GM12875 (cell line): ENCODE measurements at regions not wholly inside any gene's neighbourhood (a gene's known extent, or its start where the extent isn't known, plus 50 kb on each side); places are given as distances from the start of the nearest gene placed in this dataset.
"Not testable (repeated sequence)": the region's sequence is repeated elsewhere in the genome, so short reads cannot be mapped to it uniquely, and the experiment has no call there.

Experiments
- H3K4me3 ChIP-seq: one replicate; pipeline ENCODE4 v1.5.1; 2011; ENCODE audit warnings: low read depth, low read length, control low read depth
- CTCF ChIP-seq: IDR thresholded peaks from 2 replicates; pipeline ENCODE4 v1.5.1; 2011; ENCODE audit warnings: low read depth, mild to moderate bottlenecking, control low read depth, inconsistent platforms, low read length, moderate library complexity, borderline replicate concordance; ENCODE audit not compliant: insufficient read depth

GRCh38 chr18:37847544-37847943 is 281.9 kb upstream of the CELF4 start:
- TF ChIP-seq CTCF: no peak
- no peak overlapping the region for H3K4me3 ChIP-seq

DNA sequence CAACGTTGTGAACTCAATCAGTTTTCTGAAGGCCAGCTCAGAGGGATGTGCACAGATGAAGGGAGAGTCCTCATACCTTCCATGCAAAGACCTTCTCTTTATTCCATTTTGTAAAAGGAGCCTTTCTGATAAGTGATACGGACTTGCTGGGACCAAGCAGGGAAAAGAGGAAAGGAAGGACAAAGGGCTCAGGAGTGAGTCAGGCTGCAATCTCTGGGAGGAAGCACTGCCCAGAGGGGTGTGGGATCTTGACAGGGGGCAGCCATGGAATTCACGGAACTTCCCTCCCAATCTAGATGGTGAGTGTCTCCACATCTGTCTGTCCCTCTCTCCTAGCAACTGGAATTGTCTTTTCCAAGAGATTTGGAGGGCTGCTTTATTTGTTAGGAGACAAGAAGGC is 281.4 kb upstream of the CELF4 start:
- no peak for TF ChIP-seq CTCF
- no peak overlapping the region for H3K4me3 ChIP-seq

DNA sequence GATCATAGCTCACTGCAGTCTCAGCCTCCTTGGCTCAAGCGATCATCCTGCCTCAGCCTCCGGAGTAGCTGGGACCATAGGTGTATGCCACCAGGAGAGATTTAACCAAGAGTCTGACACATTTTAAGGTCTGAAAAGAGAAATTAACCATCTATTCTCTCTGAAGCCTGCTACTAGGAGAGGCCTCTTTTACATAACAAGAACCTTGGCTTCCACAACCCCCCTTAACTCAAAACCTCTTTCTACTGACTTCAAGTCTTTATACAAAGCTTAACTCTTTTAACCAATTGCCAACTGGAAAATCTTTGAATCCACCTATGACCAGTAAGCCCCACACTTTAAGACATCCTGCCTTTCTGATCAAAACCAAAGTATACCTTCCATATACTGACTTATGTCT is 279.9 kb upstream of the CELF4 start:
- TF ChIP-seq CTCF: no peak
- no peak overlapping the region for H3K4me3 ChIP-seq

GRCh38 chr18:37844209-37844970 is 278.8 kb upstream of the CELF4 start:
- H3K4me3 ChIP-seq: no peak overlapping the region
- TF ChIP-seq CTCF: no peak

DNA sequence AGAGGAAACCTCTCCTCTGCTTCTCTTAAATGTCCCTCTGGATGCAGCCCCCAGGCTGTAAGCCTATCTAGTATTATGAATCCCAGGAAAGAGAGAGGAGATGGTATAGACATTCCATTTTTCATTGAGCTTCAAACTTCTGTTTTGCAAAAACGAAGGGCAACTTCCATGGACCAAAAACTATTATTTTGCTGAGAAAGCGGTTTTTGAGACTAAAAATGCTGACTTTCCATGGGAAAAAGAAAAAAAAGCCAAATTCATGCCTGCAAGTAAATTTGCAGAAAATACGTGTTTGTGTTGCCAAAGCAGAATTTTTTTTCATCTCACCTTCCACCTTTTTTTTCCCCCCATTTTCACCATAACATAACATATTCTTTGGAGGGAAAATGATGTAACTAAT is 272.5 kb upstream of the CELF4 start:
- TF ChIP-seq CTCF: no peak
- H3K4me3 ChIP-seq: no peak overlapping the region

- no peak overlapping the region for H3K4me3 ChIP-seq
- TF ChIP-seq CTCF: no peak
Measured at GRCh38 chr18:37836071-37836970, 270.7 kb upstream of the CELF4 start.

- not testable (repeated sequence) for H3K4me3 ChIP-seq
Measured at GRCh38 chr18:37832010-37832695, 266.6 kb upstream of the CELF4 start.
